ENCODE measurements at regions not wholly inside any gene's neighbourhood (a gene's known extent, or its start where the extent isn't known, plus 50 kb on each side); places are given as distances from the start of the nearest gene placed in this dataset.
"Not testable (repeated sequence)": the region's sequence is repeated elsewhere in the genome, so short reads cannot be mapped to it uniquely, and the experiment has no call there.

DNA sequence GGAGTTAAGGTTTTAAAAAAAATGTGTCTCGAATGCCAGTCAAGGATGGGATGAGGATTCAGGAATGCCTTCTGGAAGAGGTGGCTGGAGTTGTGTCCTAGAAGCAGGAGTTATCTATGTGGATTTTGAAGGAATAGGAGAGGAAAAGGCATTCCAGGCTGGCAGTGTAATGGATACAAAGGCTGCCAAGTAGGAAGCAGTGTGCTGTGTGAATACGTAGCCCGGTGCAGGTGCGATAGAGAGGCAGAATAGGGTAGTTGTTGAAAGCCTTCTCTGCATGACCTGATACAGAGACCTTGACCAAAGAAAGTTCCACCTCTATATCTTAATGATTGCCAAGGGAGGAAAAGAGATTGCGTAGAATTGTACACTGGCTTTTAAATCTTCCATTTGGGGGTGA is 128.1 kb upstream of the ITGB1 start:
- no peak for FAIRE-seq
- H3K27me3 ChIP-seq (ENCODE audit: control insufficient read depth, insufficient read depth, low read length) = no peaks in the 10 kb centered on the region
- no peak for DNase-seq (ENCODE audit: low read depth)

DNA sequence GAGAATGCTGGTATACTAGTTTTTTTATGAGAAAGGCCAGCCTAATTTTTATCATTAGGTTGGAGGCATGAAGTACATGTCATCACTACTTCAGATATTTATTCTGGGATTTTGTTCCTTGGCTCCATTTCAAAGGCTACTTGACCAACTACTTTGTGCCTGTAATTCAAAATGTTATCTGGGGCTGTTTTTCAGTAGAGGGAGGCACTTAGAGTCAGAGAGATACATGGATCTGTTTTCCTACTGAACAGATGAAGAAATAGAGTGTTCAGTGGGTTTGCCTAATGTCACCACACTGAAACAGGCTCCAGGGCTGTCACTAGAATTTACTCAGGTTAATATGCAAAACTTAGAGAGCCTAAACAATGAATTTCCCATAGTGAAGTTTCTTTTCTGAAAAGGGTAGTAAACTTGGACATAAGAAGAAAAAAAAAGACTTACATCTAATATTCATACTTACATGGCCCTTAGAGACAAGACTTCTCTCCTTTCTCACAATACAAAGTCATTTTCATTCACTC is 127.3 kb upstream of the ITGB1 start:
- H3K4me3 ChIP-seq (ENCODE audit: low read depth, low read length) = no peak overlapping the region
- FAIRE-seq (no peak), DNase-seq (ENCODE audit: low read depth) (no peak)
- no peaks in the 10 kb centered on the region for H3K36me3 ChIP-seq (ENCODE audit: control insufficient read depth, insufficient read depth, low read length)
- TF ChIP-seq, protein P1, sequence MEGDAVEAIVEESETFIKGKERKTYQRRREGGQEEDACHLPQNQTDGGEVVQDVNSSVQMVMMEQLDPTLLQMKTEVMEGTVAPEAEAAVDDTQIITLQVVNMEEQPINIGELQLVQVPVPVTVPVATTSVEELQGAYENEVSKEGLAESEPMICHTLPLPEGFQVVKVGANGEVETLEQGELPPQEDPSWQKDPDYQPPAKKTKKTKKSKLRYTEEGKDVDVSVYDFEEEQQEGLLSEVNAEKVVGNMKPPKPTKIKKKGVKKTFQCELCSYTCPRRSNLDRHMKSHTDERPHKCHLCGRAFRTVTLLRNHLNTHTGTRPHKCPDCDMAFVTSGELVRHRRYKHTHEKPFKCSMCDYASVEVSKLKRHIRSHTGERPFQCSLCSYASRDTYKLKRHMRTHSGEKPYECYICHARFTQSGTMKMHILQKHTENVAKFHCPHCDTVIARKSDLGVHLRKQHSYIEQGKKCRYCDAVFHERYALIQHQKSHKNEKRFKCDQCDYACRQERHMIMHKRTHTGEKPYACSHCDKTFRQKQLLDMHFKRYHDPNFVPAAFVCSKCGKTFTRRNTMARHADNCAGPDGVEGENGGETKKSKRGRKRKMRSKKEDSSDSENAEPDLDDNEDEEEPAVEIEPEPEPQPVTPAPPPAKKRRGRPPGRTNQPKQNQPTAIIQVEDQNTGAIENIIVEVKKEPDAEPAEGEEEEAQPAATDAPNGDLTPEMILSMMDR (IDR thresholded peaks at IDR 0.05; ENCODE audit: insufficient read depth, low read length, severe bottlenecking) = no peak
- no peaks in the 10 kb centered on the region for H3K27me3 ChIP-seq (ENCODE audit: control insufficient read depth, insufficient read depth, low read length)

More for the DNA sequence above, 128.1 kb upstream of the ITGB1 start:
- no peak overlapping the region for H3K4me3 ChIP-seq (ENCODE audit: low read depth, low read length)
- H3K36me3 ChIP-seq (ENCODE audit: control insufficient read depth, insufficient read depth, low read length) = no peaks in the 10 kb centered on the region
- TF ChIP-seq, protein P1 (IDR thresholded peaks at IDR 0.05; ENCODE audit: insufficient read depth, low read length, severe bottlenecking) = no peak

DNA sequence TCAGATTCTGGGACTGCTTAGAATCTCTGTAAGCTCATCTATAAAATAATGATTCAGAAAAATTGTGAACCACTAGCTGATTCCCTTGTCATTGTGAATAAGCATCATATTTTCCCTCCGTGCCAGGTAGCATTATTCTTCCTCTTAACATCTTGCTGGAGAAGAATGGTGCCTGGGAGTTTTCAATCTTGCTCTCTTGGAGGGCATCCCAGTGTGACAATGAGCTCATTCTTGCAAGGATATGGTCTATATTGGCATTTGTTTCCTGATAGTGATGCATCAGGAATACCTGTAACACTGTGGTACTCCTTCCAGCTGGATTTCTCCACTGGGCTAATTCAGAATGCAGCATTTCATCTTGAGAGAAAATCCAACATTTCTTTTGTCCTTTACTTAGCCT is 126.4 kb upstream of the ITGB1 start:
- no peaks in the 10 kb centered on the region for H3K27me3 ChIP-seq (ENCODE audit: control insufficient read depth, insufficient read depth, low read length)
- no peak for DNase-seq (ENCODE audit: low read depth)
- H3K4me3 ChIP-seq (ENCODE audit: low read depth, low read length) = no peak overlapping the region
- no peaks in the 10 kb centered on the region for H3K36me3 ChIP-seq (ENCODE audit: control insufficient read depth, insufficient read depth, low read length)
- TF ChIP-seq, protein P1 (IDR thresholded peaks at IDR 0.05; ENCODE audit: insufficient read depth, low read length, severe bottlenecking) = no peak
- FAIRE-seq = no peak

DNA sequence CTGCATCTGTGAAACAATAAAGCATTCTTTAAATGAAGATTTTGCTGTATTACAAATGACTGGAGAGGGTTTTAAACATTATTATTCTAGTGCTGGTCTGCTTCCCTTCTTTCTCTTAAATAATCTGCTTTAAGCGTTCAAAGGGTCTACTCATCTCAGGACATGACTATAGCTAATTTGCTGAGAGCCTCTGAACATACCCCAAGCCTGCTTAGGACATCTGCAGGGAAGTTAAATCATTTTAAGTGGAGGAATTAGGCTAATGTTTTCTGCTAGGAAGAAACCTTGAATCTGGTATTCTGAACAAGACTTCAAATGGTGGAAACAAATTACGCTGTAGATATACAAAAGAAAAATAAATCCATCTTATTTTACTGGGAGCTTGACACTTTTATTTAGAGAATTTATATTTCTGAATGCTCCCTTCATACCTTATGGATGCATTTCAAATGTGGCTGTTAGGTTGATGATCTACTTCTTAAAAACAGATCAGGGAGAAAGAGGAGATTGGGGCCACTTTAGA is 124.4 kb upstream of the ITGB1 start:
- H3K4me3 ChIP-seq (ENCODE audit: low read depth, low read length) = no peak overlapping the region
- no peaks in the 10 kb centered on the region for H3K27me3 ChIP-seq (ENCODE audit: control insufficient read depth, insufficient read depth, low read length)
- DNase-seq (ENCODE audit: low read depth) = no peak
- TF ChIP-seq, protein P1 (IDR thresholded peaks at IDR 0.05; ENCODE audit: insufficient read depth, low read length, severe bottlenecking) = no peak
- no peak for FAIRE-seq
- H3K36me3 ChIP-seq (ENCODE audit: control insufficient read depth, insufficient read depth, low read length) = no peaks in the 10 kb centered on the region

DNA sequence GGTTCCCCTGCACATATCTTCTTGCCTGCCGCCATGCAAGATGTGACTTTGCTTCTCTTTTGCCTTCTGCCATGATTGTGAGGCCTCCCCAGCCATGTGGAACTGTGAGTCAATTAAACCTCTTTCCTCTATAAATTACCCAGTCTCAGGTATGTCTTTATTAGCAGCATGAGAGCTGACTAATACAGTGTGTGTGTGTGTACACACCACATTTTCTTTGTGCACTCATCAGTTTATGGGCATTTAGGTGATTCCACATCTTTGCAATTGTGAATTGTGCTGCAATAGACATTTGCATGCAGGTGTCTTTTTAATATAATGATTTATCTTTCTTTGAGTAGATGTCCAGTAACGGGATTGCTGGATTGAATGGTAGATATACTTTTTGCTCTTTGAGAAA is 122.4 kb upstream of the ITGB1 start:
- FAIRE-seq; DNase-seq (ENCODE audit: low read depth): not testable (repeated sequence)

DNA sequence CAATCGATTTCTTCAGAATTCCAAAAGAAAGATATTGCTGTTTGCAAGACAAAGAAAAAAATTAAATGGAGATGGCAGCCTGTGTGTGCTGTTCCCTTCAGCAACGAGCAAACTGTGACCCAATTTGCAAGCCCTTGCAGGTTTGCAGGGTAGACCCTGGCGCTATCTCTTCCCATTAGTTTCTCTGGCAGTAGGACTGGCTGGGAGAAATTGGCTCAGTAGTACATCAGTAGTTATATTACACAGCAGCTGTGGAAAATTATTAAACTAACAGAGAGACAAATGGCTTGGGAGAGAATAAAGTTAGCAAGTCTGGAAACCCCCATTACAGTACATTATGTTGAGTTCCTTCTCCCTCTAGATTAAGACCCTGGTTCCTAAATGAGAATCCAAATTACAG is 116.4 kb upstream of the ITGB1 start:
- FAIRE-seq = no peak
- Histone ChIP-seq H3K36me3 (ENCODE audit: control insufficient read depth, insufficient read depth, low read length) (no peaks in the 10 kb centered on the region), H3K4me3 (ENCODE audit: low read depth, low read length) (no peak overlapping the region), H3K27me3 (ENCODE audit: control insufficient read depth, insufficient read depth, low read length) (no peaks in the 10 kb centered on the region)
- DNase-seq (ENCODE audit: low read depth) = no peak
- TF ChIP-seq, protein P1 (IDR thresholded peaks at IDR 0.05; ENCODE audit: insufficient read depth, low read length, severe bottlenecking) = no peak

More for the DNA sequence above, 122.4 kb upstream of the ITGB1 start:
- not testable (repeated sequence) for H3K4me3 ChIP-seq (ENCODE audit: low read depth, low read length); H3K36me3 ChIP-seq (ENCODE audit: control insufficient read depth, insufficient read depth, low read length); H3K27me3 ChIP-seq (ENCODE audit: control insufficient read depth, insufficient read depth, low read length)
